ENCODE measurements at regions not wholly inside any gene's neighbourhood (a gene's known extent, or its start where the extent isn't known, plus 50 kb on each side); places are given as distances from the start of the nearest gene placed in this dataset.
"Not testable (repeated sequence)": the region's sequence is repeated elsewhere in the genome, so short reads cannot be mapped to it uniquely, and the experiment has no call there.

GRCh38 chr13:84097148-84097547, 214.9 kb upstream of the SLITRK1 start:
- no peak for DNase-seq

DNA sequence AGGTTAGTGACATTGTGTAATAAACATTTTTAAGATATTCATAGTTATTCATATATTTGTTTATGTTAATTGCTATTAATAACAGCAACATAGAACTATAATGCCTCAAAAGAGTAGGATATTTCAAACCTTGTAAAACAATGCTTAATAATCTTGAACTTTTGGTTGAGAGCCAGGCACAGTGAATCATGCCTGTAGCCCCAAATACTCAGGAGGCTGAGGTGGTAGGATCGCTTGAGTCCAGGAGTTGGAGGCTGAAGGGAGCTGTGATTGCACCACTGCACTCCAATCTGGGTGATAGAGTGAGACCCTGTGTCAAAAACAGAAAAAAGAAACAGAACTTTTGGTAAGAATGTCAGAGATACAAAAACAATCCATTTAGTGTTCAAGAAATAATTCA, 213.9 kb upstream of the SLITRK1 start:
- DNase-seq: no peak

- DNase-seq: no peak
Observed at GRCh38 chr13:84088996-84089395, 206.7 kb upstream of the SLITRK1 start.

- no peak for DNase-seq
Observed at GRCh38 chr13:84086847-84087162, 204.5 kb upstream of the SLITRK1 start.

DNA sequence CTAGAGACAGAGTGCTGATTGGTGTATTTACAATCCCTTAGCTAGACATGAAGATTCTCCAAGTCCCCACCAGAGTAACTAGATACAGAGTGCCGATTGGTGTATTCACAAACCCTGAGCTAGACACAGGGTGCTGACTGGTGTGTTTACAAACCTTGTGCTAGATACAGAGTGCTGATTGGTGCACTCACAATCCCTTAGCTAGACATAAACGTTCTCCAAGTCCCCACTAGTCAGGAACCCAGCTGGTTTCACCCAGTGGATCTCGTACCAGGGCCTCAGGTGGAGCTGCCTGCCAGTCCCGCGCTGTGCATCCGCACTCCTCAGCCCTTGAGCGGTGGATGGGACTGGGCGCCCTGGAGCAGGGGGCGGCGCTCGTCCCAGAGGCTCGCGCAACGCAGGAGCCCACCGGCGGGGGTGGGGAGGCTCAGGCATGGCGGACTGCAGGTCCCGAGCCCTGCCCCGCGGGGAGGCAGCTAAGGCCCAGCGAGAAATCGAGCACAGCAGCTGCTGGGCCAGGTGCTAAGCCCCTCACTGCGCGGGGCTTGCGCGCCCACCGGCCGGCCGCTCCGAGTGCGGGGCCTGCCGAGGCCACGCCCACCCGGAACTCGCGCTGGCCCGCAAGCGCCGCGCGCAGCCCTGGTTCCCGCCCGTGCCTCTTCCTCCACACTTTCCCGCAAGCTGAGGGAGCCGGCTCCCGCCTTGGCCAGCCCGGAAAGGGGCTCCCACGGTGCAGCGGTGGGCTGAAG, 204.0 kb upstream of the SLITRK1 start:
- not testable (repeated sequence) for DNase-seq

DNA sequence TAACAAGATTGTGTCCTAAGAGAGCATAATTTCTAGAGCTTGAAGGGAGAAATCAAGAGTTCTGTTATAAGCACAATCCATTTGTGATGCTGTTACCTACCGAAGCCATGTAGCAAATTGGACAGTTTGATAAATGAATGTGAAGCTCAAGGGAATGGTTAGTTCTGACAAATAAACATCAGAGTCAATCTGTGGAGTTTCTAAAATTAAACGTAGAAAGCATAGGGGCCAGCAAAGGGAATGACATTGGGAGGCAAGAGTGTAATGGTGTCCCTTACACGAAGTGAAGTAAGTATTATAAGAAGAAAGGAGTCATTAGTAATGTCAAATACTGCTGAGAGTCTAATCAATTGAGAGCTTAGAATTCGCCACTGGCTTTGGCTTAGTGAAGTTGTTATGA, 200.2 kb upstream of the SLITRK1 start:
- DNase-seq: no peak

DNA sequence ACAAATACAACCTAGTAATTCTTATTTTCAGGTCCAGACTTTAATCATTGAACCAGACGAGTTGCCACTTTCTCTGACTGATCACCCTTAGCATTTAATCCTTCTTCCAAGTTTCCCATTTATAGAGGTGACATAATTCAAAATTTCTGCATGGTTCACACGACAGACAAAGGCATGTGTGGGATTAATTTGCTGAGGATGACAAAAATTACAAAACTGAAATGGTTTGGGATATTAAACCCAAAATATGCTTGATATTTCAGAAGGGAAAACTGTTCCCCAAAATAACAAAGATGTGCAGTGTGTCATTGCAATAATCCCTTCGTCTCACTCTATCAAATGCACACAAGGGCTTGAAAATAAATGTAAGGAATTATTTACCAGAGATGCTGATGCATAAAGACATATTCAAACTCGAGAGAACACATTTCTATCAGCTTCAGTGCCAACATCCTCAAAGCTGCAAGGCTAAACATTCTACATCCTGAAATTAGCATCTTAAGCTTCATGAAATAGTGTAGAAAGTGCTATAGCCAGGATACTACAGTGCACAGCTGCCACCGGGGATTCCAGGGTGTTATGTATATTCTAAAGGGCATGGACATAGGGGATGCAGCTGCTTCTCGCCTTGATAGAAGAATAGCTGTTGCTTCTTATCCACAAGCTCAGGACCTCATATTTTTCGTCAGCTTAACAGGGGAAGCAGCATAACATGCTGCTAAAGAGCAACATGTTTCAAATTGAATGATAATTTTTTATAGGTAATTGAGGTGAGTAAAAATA, 198.7 kb upstream of the SLITRK1 start:
- DNase-seq: no peak

GRCh38 chr13:84077271-84077670, 195.0 kb upstream of the SLITRK1 start:
- DNase-seq: no peak

- DNase-seq: no peak
Observed at GRCh38 chr13:84076280-84076679, 194.0 kb upstream of the SLITRK1 start.

DNA sequence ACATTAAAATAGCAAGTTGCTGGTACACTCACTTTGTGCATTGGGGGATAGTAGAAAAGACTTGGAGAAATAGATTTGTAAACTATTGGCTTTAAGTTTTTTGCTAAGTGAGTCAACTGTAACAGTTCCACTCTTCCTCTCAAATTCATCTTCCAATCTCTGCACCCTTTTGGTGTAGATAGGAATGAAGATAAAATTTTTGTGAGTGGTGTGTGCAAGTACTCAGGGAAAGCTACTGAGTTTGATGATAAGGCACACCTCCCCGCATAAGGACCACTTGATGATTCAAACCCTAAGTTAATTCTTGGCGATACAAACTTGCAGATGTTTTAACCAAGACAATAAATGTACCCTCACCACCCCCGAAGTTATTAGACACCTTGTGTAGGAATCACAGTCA, 168.3 kb upstream of the SLITRK1 start:
- no peak for DNase-seq

- DNase-seq: no peak
Observed at GRCh38 chr13:84049443-84050219, 167.4 kb upstream of the SLITRK1 start.

DNA sequence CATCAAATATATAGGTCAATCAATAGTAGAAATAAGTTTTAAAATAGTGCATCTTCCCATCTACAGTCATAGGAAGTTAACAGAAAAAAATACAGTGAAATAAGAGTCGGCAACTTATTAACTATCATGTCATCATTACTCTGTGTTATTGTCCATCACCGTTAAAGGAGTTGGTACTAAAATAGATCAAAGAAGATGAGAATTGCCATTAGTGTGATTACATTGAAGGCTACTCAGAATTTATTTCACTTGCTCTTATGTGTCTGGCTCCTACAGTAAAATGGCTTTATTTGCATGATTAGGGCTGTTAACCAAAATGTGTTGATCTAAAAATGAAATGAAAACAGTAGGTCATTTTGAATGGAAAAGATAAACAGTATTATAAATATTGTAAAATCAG, 162.5 kb upstream of the SLITRK1 start:
- no peak for DNase-seq

GRCh38 chr13:84038001-84038400, 155.7 kb upstream of the SLITRK1 start:
- no peak for DNase-seq

DNA sequence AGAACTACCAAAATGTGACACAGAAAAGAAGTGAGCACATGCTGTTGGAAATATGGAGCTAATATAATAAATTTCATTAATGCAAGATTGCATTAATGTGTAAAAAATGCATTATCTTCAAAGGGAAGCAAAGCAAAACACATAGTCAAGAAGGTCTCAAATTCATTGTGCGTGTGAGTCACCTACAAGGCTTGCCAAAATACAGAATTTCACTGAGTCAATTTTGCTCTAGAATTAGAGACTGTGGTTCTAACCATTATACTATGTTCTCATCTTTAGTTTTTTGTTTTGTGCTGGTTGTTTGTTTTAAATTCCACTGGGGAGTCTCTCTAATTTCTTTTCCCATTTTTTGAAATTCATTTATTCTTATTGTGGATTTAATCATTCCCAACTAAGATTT, 149.8 kb upstream of the SLITRK1 start:
- DNase-seq: no peak

- no peak for DNase-seq
Observed at GRCh38 chr13:84031120-84031519, 148.8 kb upstream of the SLITRK1 start.

- DNase-seq: no peak
Observed at GRCh38 chr13:84029396-84029795, 147.1 kb upstream of the SLITRK1 start.

DNA sequence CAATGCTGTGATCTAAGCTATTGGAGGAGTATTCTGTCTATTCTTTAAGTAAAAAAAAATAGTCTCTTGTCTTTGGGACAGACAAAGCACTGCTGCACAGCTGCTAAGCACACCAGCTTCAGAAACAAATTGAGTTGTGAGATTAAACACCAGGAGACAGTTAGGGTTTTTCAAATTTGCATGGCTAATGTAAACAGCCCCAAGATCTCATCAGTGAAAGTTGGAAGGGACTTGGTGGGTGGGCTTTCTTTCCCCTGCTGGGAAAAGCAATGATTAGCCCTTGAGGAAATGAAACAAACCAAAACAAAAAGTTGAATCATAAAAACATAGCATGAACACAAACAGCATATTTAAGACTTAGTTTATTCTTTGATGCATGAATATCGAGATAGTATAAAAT, 143.6 kb upstream of the SLITRK1 start:
- DNase-seq: no peak

DNA sequence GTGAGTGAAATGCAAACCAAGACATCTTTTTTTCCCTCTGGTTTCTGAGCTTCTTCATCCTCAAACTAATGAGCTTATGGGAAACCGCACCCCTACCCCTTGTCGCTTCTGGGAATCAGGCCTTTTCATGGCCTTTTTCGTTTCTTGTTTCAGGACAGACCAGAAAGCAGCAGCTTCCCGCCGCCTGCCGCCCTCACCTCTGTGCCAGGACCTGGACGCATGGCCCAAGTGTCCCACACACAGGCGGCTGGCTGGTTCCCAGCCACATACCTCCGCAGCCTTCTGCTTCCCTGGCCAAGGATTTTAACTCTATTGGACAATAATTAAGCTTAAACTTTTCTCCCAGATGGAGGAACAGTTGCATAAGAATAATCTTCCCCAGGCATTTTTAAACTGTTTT, 114.1 kb upstream of the SLITRK1 start:
- no peak for DNase-seq

DNA sequence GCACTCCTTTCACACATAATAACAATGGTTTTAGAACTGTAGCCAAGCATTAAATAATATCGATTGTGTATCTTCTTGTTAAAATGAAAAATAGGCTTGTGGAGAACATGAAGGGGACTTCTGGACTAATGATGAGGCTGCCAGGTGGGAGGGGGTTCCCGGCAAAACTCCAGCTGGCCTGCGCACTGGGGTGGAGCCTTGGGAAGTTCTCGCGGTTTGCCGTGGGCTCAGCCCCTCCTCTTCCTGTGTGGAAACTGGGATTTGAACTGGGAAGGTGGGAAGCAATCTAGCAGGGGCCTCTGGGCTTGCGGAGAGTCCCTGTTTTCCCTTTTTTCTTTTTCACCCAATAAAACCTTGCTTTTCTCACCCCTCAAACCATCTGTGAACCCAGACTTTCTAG, 113.7 kb upstream of the SLITRK1 start:
- DNase-seq: no peak

DNA sequence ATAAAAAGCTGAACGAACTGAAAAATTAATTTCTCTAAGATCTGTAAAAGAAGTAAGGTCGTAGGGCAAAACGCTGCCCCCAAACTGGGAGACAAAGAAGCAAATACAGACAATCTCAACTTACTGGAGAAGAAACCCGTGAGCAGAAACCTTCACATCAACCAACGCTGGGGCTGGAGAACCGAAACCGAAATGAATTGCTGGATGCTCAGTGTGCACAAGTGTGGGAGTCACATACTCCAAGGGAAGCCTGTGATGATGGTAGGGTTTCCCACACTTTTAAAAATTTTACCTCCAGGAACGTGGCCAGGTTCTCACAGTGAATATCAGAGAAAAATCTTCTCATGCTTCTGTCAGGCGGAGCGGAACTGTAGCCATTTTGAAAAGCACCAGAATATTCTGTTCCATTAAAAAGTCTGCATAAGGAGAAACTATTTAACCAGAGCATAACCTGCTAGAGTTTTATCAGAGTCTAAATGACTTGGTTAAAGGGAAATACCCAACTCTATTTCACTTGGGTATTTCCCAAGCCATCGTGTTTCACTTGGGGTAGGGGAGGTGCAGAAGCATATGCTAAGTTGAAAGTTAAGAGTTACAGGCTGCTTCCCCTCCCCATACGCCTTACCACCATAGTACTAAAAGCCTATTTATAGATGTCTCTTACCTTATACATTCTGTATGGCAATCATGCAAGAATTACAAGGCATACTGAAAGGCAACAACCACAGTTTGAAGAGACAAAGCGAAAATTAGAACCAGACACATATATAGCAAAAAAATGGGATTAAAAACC, 110.5 kb upstream of the SLITRK1 start:
- no peak for DNase-seq

GRCh38 chr13:83987394-83987793, 105.1 kb upstream of the SLITRK1 start:
- no peak for DNase-seq

DNA sequence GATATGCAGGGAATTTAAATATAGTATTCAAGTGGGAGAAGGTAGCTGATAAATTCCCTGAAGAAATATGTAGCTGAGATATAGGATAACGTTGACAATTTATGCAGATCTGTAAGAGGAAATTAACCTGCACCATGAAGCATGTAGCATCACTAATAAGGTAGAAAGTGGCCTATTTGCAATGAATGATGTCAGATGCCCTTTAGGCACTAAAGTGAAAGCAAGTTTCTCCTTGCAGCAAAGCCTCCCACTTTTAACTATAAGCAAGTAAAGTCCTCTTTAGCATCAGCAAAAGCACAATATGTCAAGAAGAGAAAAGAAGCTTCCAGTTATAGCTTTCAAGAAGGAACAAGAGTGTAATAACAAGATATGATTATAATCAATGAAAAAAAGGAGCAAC, 102.5 kb upstream of the SLITRK1 start:
- DNase-seq: no peak

Measured in nucleus accumbens (tissue), 56 donors.